ENCODE measurements at regions not wholly inside any gene's neighbourhood (a gene's known extent, or its start where the extent isn't known, plus 50 kb on each side); places are given as distances from the start of the nearest gene placed in this dataset.

GRCh38 chr10:4733150-4733842 is 92.7 kb upstream of the AKR1E2 start:
- TF ChIP-seq CTCF (IDR thresholded peaks at IDR 0.05; ENCODE audit: borderline replicate concordance, extremely low read depth, low read length, poor library complexity, severe bottlenecking) (no peak), EZH2 (IDR thresholded peaks at IDR 0.05; ENCODE audit: borderline replicate concordance, low read depth, low read length, severe bottlenecking) (no peak)

Measured in DND-41 (cell line).